HG03175 (cell line): ENCODE measurements at regions not wholly inside any gene's neighbourhood (a gene's known extent, or its start where the extent isn't known, plus 50 kb on each side); places are given as distances from the start of the nearest gene placed in this dataset.
"Not testable (repeated sequence)": the region's sequence is repeated elsewhere in the genome, so short reads cannot be mapped to it uniquely, and the experiment has no call there.

Experiments used
- ATAC-seq: cut with Tn5 transposase; IDR thresholded peaks from one replicate; pipeline ENCODE4 v1.9.1; 2021; ENCODE audit warnings: mild to moderate bottlenecking, moderate library complexity; ENCODE audit not compliant: unreplicated experiment

DNA sequence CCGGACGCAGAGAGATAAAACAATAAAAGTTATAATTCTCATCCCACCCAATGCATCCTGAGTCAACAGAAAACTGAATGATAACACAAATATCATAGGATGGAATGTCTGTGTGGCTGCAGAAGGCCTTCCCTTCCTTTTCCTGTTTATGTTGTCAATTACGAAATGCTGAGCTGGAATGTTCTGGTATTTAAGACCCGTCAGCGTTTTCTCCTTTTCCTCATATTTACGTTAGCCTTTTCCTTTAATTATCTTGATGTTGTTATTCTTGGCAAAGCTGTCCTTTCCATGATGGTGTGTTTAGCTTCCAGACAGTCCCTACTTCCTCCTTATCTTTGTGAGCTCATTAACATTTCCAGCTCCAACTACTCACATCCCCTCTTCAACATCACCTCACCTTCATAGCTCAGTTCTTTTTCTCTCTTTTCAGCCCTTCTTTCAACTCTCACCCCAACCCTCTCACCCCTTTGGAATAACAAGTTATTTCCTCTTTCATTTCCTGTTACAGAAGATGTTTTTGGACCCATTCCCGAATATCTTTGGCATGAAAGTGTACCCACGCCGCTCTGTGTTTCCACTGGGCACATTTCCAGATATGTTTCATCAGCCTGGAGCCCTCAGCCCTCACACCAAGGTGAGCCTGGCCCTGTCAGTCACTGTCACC lies 221.6 kb downstream of the NR2F1-AS1 start:
- ATAC-seq, result no peak

DNA sequence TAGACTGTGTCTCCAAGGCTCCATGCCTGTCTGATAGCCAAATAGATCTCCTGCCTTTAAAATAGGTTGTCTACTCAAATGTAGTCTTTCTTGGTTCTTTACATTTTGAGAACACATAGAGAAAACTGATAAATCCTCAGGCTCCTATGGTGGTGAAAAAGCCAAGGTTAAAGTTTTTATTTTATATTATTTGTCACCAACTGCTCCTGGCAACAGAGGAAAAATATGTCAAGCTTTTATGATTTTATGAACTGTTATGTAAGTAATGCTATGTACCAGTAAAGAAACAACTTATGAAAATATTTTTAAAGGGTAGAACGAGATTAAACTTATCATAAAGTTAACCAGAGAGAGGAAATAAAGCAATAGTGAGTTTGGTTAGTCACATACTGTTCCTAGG lies 222.8 kb downstream of the NR2F1-AS1 start:
- no peak for ATAC-seq

DNA sequence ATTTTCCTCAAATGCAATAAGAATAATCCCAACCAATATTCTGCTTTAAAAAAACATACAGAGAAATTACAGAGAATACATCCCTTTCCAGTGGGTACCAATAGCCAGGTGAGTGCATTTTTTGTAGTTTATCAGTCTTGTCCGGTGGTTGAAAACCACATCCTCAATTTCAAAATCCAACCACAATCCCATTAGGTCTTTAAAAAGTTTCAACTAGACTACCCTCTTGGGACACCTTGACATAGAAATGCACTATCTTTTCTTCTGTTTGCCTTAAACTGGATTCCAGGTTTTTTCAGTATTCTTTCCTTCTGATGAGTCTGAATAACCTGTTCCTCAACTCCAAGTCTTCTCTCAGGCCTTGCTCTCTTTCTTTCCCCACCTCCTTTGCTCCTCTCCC lies 223.3 kb downstream of the NR2F1-AS1 start:
- ATAC-seq, result no peak

DNA sequence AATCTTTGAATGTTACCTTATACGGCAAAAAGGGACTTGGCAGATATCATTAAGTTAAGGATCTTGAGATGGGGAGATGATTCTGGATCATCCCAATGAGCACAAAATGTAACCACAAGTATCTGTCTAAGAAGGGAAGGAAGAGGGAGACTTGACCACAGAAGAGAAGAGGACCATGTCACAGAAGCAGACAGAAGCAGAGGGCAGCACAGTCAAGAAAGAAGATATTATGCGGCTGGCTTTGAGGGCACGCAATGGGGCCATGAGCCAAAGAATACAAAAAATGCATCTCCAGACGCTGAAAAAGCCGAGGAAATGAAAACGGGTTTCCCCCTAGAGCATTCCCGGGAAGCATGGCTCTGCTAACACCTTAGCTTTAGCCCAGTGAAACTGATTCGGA lies 225.3 kb downstream of the NR2F1-AS1 start:
- no peak for ATAC-seq

DNA sequence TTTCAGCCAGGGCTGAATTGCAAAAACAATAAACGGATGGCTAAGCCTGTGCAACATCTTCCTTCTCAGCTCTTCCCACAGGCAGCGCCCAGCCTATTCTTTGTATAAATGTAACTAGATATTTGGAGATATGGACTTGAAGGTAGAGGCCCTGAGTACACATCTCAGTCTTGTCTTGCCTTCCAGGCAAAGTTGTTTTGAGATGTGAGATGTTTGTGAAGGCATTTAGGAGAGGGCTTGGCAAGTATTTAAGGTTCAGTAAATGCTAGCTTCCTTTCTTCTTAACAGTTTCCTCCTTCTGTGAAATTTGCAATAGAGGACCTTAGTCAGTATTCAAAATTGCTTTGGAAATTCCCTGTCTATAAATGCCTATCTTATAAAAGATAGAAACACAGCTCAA lies 228.8 kb downstream of the NR2F1-AS1 start:
- no peak for ATAC-seq

DNA sequence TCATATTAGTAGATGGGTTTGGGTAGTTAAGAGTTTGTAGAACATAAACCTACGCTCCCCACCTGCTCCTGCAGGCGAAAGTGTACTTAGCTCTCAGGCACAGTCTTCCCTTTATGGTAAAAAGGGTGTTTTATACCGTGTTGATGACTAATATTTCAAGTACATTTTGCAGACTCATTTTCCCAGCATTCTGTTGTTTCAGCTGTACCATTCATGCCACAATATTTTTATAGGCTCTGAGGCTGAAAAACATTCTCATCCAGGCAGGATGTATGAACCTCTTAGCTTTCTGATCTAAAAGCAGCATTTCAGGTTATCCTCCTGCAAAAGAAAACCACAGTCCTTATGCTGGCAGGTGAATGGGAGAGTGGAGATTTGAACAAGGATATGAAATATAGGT lies 231.4 kb downstream of the NR2F1-AS1 start:
- ATAC-seq, result no peak

DNA sequence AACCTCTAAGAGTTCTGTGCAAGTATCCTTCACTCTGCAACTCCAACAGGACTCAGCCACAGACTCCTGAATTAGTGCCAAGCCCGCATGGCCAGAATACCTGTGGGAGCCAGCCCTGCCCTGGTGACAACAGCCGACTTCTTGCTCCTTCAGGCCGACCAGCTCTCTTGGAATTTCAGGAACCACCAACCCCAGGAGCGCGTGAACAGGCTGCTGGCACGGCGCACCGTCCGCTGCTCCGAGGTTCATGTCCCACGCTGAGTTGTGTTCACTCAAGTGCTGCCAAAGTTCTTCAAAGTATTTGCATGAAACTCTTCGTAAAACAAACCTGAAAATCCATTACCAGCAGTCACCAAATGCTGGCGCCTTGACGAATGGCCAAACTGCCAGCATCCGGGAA lies 232.8 kb downstream of the NR2F1-AS1 start:
- ATAC-seq, result no peak

DNA sequence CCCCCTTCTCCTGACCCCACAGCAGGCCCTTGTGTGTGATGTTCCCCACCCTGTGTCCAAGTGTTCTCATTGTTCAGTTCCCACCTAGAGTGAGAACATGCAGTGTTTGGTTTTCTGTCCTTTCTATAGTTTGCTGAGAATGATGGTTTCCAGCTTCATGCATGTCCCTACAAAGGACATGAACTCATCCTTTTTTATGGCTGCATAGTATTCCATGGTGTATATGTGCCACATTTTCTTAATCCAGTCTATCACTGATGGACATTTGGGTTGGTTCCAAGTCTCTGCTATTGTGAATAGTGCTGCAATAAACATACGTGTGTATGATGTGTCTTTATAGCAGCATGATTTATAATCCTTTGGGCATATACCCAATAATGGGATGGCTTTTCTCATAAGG lies 234.2 kb downstream of the NR2F1-AS1 start:
- ATAC-seq, result not testable (repeated sequence)

DNA sequence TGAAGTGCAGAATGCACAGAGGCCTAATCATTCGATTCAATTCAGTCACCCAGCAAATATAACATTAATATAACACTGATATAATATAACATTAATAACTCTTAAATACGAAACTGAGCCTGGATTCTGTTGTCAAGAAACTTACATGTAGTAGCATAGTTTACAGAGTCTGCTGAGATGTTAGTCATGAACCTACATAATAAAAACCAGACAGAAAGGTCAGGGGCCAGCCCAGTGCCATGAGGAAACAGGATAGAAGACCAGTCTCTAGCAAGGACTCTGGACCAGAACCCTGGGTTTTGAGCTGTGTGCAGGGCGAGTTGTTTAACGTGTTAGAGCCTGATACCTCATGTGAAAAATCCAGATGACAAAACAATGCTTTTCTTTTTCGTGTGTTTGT lies 234.7 kb downstream of the NR2F1-AS1 start:
- no peak for ATAC-seq

DNA sequence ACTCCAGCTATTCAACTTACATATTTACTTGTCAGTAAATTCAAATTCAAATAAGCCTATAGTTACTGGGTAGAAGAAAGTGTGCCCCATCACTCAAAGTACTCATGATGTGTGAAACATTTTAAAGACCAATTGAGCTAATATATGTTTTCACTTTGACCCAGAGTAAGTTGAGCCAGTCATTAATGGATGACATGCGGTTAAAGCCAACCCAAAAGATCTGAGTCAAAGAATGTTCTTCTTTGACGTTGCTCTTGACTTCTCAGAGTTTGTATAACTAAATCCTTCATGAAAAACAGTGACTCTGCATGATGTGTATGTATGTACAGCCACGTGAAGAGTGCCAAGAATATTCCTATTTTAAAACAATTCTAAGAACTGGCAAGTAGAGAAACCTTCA lies 237.4 kb downstream of the NR2F1-AS1 start:
- peak; percentile 57 for ATAC-seq

DNA sequence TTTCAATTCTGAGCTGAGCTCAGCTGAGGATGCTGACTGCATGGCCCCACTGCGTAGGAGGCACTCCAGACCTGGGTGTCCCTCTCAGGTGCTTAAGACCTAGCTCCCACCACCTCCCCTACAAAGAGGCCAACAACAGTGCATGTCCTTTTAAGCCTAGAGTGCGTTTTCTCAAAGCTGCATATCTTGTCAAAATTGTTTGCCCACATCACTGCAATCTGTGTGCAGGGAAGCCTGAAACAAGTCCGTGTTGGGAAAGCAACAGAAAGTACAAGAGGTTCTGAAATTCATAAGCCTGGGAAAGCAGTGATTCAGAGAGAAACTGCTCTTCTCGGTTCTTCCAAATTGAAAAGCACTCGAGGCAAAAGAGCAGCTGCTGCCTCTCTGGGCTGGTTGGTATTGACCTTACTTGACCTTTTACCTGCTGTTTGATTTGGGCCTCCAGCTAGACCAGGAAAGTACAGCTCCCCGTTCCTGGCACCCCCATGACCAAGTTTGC lies 238.4 kb downstream of the NR2F1-AS1 start:
- ATAC-seq, result peak; percentile 65

DNA sequence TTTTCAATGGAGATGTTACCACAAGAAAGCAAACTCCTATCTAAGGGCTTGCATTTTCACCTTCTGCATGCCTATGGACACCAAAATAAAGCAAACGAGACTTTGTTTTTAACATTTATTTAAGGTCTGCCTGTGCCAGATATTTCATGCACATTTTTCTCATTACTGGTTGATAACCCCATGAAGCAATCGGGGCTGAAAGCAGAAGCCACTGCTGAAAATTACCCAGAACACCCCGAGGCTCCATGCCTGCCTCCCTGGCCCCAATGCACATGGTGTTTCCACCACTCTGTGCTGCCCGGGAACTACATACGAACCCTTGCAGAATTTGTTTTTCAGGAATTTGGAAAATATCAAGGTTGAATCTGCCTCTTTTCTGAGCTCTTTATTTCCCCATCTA lies 240.1 kb downstream of the NR2F1-AS1 start:
- ATAC-seq, result no peak

DNA sequence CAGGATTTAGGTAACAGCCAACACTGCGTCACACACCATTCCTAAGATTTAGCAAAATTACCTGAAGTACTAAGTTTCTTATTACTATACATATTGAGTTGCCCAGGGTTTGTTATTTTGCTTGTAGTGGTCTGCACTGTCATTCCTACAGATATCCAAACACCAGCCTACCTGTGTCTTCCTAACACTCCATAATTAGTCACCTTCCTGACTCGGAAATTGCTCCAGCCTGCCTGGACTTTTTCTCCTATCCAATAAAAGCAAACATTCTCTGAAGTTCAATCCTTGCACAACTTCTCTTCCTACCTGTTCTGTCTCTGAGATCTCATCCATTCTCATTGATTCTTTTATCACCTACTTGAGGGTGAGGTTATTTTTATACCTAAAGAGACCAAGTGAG lies 243.9 kb downstream of the NR2F1-AS1 start:
- ATAC-seq, result no peak

DNA sequence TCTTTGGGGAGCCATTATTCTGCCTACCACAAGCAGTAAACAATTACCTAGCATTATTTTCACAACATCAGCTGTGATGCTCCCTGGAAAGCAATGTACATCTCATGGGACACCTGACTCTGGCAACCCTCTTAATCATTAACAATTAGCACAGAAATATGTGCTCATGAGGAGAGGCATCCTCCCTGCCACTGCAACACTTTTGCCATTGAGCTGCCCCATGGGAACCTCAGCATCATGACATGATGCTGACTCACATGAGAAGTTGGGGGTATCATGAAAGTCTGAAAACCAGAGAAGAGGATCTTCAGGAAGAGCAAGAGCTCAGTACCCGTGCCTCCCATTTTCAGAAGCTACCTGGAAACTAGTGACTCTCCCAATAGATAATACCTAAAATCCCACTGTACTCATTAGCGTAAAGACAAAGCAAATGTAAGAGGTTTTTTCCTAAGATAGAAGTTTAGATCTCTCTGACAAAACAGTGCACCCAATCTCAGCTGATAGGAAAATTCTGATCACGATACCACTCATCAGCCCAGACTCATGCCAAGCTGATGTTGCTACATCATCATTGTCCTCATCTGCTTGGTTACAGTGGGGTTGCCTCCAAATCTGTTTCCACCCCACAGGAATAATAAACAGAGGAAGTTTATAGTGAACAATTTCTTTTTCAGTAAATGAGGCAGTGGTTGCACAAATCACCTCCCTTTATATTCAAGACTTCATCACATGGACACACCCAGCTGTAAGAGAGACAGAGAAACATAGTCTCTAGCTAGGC lies 244.5 kb downstream of the NR2F1-AS1 start:
- peak; percentile 54 for ATAC-seq

DNA sequence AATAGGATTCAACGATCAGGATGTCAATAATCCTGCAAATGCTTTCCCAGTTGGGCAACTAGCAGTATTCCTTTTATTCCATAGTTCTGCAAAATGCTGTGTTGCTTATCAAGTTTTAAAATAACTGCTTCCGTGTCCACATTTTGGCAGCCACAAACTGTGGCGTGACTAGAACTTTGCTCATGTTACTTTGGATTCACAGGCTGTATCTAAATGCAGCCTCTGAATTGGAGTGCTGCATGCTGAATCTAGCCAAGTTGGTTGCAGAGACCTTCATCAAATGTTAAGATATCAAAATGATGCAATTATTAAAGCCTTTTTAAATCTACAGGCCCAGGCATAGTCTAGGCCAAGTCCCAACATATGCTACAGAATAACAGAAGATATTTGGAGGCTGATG lies 249.2 kb downstream of the NR2F1-AS1 start:
- ATAC-seq, result no peak

DNA sequence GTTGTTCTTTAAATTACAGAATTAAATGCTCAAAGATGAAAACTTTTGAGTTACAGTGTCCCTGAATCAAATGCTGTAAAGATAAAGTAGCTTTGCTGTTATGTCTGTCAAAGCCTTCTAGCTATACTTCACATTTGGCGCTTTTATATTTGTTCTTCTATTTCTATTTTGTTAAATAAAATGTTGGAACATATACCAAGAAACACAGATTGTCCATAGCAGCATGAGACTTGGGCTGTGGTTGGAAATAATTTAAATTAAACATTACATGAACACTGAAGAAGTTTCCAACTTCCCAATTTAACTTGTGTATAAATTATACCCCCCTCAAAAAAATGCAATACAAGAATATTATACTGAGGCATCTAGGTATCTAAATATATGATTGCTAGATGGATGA lies 249.8 kb downstream of the NR2F1-AS1 start:
- ATAC-seq, result no peak

DNA sequence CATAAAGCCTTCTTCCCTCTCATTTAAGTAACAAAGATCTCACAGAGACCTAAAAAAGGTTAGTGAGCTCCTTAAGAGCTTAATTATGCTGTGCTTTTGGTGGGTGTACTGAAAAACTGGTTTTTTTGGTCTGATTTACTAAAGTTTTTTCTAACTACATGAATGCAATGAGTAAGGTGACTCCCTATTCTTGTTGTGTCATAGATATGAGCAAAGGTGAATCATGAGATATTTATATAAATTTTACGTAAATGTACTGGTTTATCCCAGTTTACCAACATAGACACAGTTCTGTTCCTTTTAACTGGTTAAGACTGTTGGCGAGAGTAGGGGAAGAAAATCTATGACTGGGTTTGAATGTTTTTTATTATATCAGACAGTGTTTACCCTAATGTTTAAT lies 250.5 kb downstream of the NR2F1-AS1 start:
- no peak for ATAC-seq

DNA sequence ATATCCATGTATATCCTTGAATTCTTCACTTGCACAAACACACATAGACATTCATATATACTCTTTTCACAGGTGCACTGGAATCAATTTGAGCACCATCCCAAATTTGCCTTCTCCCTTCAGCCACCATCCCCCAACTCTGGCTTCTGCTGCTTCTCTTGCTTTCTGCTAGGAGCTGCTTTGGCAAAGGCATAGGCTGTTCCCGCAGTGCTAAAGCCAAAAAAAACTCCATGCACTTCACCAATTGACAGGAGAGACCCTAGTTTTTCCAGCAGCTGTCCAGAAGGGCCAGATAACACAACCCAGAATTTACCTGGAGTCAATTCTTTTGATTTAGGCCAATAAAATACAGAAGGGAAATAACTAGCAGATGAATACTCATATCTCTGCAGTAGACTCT lies 251.3 kb downstream of the NR2F1-AS1 start:
- no peak for ATAC-seq

DNA sequence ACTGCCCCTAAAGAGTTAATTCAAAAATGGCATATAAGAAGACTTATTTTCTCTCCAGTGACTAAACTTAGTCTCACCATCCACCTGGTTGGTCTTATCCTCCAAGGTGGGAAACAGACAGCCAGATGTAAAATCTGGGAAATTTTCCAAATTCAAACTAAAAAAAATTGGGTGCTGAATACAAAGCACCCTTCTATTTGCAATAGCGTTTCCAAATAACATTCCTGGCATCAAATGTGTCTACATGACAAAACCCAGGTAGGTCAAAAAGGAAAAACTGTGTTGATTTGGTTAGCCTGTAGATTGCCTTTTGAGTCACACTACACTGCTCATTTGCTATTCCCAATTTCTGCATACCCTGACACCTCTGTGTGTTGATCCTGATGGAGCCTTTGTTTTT lies 252.2 kb downstream of the NR2F1-AS1 start:
- ATAC-seq, result no peak

DNA sequence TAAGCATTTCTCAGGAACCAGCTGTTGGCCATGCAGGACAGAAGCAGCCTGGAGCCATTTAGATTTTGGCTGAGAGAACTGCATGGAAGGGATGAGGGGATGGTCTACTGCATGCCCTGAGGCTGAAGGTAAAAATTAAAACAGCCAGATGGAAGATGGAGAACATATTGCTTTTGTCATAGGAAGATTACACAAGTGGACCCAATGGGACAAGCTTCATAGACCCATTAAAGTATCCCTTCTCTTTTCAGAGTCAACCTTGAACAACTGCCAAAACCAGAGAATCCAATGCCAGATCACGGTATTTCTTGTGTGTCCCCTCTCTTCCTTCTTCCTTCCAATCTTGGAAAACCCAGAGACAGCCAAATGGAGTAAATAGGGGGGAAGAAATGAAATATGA lies 253.4 kb downstream of the NR2F1-AS1 start:
- ATAC-seq, result no peak

DNA sequence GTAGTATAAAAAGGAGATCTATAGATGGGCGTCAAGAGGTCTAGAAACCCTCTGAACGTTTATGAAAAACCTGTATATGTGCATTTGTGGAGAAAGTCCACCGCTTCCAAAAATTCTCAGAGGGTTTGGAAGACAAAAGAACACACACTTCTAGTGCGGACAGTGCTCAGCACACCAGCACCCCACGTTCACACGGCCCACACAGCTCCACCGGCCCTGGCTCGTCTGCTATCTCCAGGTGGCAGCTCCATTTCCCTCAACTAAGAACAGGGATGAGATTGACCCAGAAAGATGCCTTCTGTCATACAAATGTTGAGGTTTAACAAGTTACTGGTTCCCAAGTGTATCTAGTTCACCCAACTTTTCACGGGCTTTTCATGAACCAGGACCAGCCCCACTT lies 255.1 kb downstream of the NR2F1-AS1 start:
- ATAC-seq, result no peak
